Panc1 (cell line): ENCODE measurements at regions not wholly inside any gene's neighbourhood (a gene's known extent, or its start where the extent isn't known, plus 50 kb on each side); places are given as distances from the start of the nearest gene placed in this dataset.

Source experiments
- CTCF ChIP-seq: fragments of 450-650 bp; IDR thresholded peaks from 2 replicates; pipeline ENCODE4 v1.5.1; 2017; ENCODE audit warnings: mild to moderate bottlenecking
- POLR2AphosphoS5 ChIP-seq: IDR thresholded peaks from 2 replicates; pipeline ENCODE4 v1.6.1; 2012; ENCODE audit warnings: mild to moderate bottlenecking, low read depth, low read length, moderate library complexity
- REST ChIP-seq, 2 experiments: IDR thresholded peaks; 2 replicates each; pipeline ENCODE4 v1.6.1; 2011 to 2012; ENCODE audit warnings: low read depth in 2 of 2, control low read depth in 1 of 2, low read length in 1 of 2, mild to moderate bottlenecking in 1 of 2, moderate library complexity in 1 of 2; ENCODE audit not compliant: insufficient read depth in 1 of 2

GRCh38 chr9:90724112-90724511, 77.5 kb upstream of the SYK start:
- TF ChIP-seq CTCF (no peak), POLR2AphosphoS5 (no peak), REST (IDR thresholded peaks at IDR 0.05; ENCODE audit: insufficient read depth in 1 of 2, low read depth in 2 of 2, low read length in 1 of 2) (no peak)
